Erythroblast (primary cell): ENCODE measurements at regions not wholly inside any gene's neighbourhood (a gene's known extent, or its start where the extent isn't known, plus 50 kb on each side); places are given as distances from the start of the nearest gene placed in this dataset.

Experiments
- GATA1 ChIP-seq: IDR thresholded peaks from 2 replicates; pipeline ENCODE4 v1.6.1; 2011; ENCODE audit warnings: low read depth, mild to moderate bottlenecking, control low read depth, low read length, moderate library complexity
- POLR2A ChIP-seq: IDR thresholded peaks from 2 replicates; pipeline ENCODE4 v1.6.1; 2011; ENCODE audit warnings: mild to moderate bottlenecking, low read length

DNA sequence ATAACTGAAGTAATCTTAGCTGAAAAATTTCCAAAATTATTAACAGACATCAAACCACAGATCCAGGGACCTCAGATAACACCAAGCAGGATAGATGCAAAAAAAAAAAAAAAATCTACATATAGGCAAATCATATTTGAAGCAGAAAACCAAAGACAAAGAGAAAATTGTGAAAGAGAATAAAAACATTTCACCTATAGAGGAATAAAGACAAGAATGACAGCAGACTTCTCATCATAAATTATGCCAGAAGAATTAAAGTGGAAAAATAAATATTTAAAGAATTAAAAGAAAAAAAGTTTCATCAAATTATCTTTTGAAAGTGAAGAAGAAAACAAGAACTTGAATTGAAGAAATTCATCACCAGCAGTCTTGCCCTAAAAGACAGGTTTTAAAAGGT lies 467.5 kb downstream of the GPAM start:
- TF ChIP-seq POLR2A: no peak
- TF ChIP-seq GATA1: no peak
